ENCODE measurements at regions not wholly inside any gene's neighbourhood (a gene's known extent, or its start where the extent isn't known, plus 50 kb on each side); places are given as distances from the start of the nearest gene placed in this dataset.

- no peaks in the 10 kb centered on the region for H3K36me3 ChIP-seq (ENCODE audit: insufficient read depth, low read length)
- H2AFZ ChIP-seq (ENCODE audit: low read length, unreplicated experiment), result no peak overlapping the region
- no peaks in the 10 kb centered on the region for H3K79me2 ChIP-seq (ENCODE audit: control insufficient read depth, insufficient read depth, low read length, unreplicated experiment)
- H3K4me3 ChIP-seq (ENCODE audit: low read depth, low read length), result no peak overlapping the region
- no peak overlapping the region for H3K27ac ChIP-seq (ENCODE audit: low read depth, low read length)
- H3K4me1 ChIP-seq (ENCODE audit: control insufficient read depth, insufficient read depth, low read length, unreplicated experiment), result no peaks in the 10 kb centered on the region
- no peaks in the 10 kb centered on the region for H3K27me3 ChIP-seq (ENCODE audit: insufficient read depth, low read length)
Measured at GRCh38 chr3:76812649-76813242, 227.2 kb upstream of the ROBO2 start.

GRCh38 chr3:76815561-76815960 is 224.3 kb upstream of the ROBO2 start:
- no peaks in the 10 kb centered on the region for H3K27me3 ChIP-seq (ENCODE audit: insufficient read depth, low read length)
- no peak overlapping the region for H2AFZ ChIP-seq (ENCODE audit: low read length, unreplicated experiment)
- H3K36me3 ChIP-seq (ENCODE audit: insufficient read depth, low read length), result no peaks in the 10 kb centered on the region
- H3K27ac ChIP-seq (ENCODE audit: low read depth, low read length), result no peak overlapping the region
- no peaks in the 10 kb centered on the region for H3K4me1 ChIP-seq (ENCODE audit: control insufficient read depth, insufficient read depth, low read length, unreplicated experiment)
- H3K4me3 ChIP-seq (ENCODE audit: low read depth, low read length), result no peak overlapping the region
- no peaks in the 10 kb centered on the region for H3K79me2 ChIP-seq (ENCODE audit: control insufficient read depth, insufficient read depth, low read length, unreplicated experiment)

GRCh38 chr3:76820481-76820880 is 219.4 kb upstream of the ROBO2 start:
- Histone ChIP-seq H3K36me3 (ENCODE audit: insufficient read depth, low read length) (no peaks in the 10 kb centered on the region), H3K27ac (ENCODE audit: low read depth, low read length) (no peak overlapping the region), H3K4me3 (ENCODE audit: low read depth, low read length) (no peak overlapping the region), H3K4me1 (ENCODE audit: control insufficient read depth, insufficient read depth, low read length, unreplicated experiment) (no peaks in the 10 kb centered on the region), H3K79me2 (ENCODE audit: control insufficient read depth, insufficient read depth, low read length, unreplicated experiment) (no peaks in the 10 kb centered on the region), H3K27me3 (ENCODE audit: insufficient read depth, low read length) (no peaks in the 10 kb centered on the region), H2AFZ (ENCODE audit: low read length, unreplicated experiment) (no peak overlapping the region)

- Histone ChIP-seq H2AFZ (ENCODE audit: low read length, unreplicated experiment) (no peak overlapping the region), H3K4me3 (ENCODE audit: low read depth, low read length) (no peak overlapping the region), H3K27ac (ENCODE audit: low read depth, low read length) (no peak overlapping the region), H3K36me3 (ENCODE audit: insufficient read depth, low read length) (no peaks in the 10 kb centered on the region), H3K27me3 (ENCODE audit: insufficient read depth, low read length) (no peaks in the 10 kb centered on the region), H3K79me2 (ENCODE audit: control insufficient read depth, insufficient read depth, low read length, unreplicated experiment) (no peaks in the 10 kb centered on the region), H3K4me1 (ENCODE audit: control insufficient read depth, insufficient read depth, low read length, unreplicated experiment) (no peaks in the 10 kb centered on the region)
Measured at GRCh38 chr3:76824658-76825240, 215.2 kb upstream of the ROBO2 start.

GRCh38 chr3:76826861-76827260 is 213.0 kb upstream of the ROBO2 start:
- no peaks in the 10 kb centered on the region for H3K4me1 ChIP-seq (ENCODE audit: control insufficient read depth, insufficient read depth, low read length, unreplicated experiment)
- no peak overlapping the region for H2AFZ ChIP-seq (ENCODE audit: low read length, unreplicated experiment)
- no peak overlapping the region for H3K27ac ChIP-seq (ENCODE audit: low read depth, low read length)
- no peaks in the 10 kb centered on the region for H3K36me3 ChIP-seq (ENCODE audit: insufficient read depth, low read length)
- no peak overlapping the region for H3K4me3 ChIP-seq (ENCODE audit: low read depth, low read length)
- no peaks in the 10 kb centered on the region for H3K79me2 ChIP-seq (ENCODE audit: control insufficient read depth, insufficient read depth, low read length, unreplicated experiment)
- H3K27me3 ChIP-seq (ENCODE audit: insufficient read depth, low read length), result no peaks in the 10 kb centered on the region

GRCh38 chr3:76827701-76828226 is 212.1 kb upstream of the ROBO2 start:
- Histone ChIP-seq H3K36me3 (ENCODE audit: insufficient read depth, low read length) (no peaks in the 10 kb centered on the region), H3K79me2 (ENCODE audit: control insufficient read depth, insufficient read depth, low read length, unreplicated experiment) (no peaks in the 10 kb centered on the region), H3K4me3 (ENCODE audit: low read depth, low read length) (no peak overlapping the region), H3K4me1 (ENCODE audit: control insufficient read depth, insufficient read depth, low read length, unreplicated experiment) (no peaks in the 10 kb centered on the region), H3K27me3 (ENCODE audit: insufficient read depth, low read length) (no peaks in the 10 kb centered on the region), H3K27ac (ENCODE audit: low read depth, low read length) (no peak overlapping the region), H2AFZ (ENCODE audit: low read length, unreplicated experiment) (no peak overlapping the region)

- Histone ChIP-seq H3K4me1 (ENCODE audit: control insufficient read depth, insufficient read depth, low read length, unreplicated experiment) (no peaks in the 10 kb centered on the region), H3K79me2 (ENCODE audit: control insufficient read depth, insufficient read depth, low read length, unreplicated experiment) (no peaks in the 10 kb centered on the region), H3K36me3 (ENCODE audit: insufficient read depth, low read length) (no peaks in the 10 kb centered on the region), H3K4me3 (ENCODE audit: low read depth, low read length) (no peak overlapping the region), H3K27ac (ENCODE audit: low read depth, low read length) (no peak overlapping the region), H3K27me3 (ENCODE audit: insufficient read depth, low read length) (no peaks in the 10 kb centered on the region; the same call in 1 of the 2 replicates), H2AFZ (ENCODE audit: low read length, unreplicated experiment) (no peak overlapping the region)
Measured at GRCh38 chr3:76834657-76835056, 205.2 kb upstream of the ROBO2 start.

- Histone ChIP-seq H3K4me3 (ENCODE audit: low read depth, low read length) (no peak overlapping the region), H3K4me1 (ENCODE audit: control insufficient read depth, insufficient read depth, low read length, unreplicated experiment) (no peaks in the 10 kb centered on the region), H3K27ac (ENCODE audit: low read depth, low read length) (no peak overlapping the region), H2AFZ (ENCODE audit: low read length, unreplicated experiment) (no peak overlapping the region), H3K36me3 (ENCODE audit: insufficient read depth, low read length) (no peaks in the 10 kb centered on the region), H3K27me3 (ENCODE audit: insufficient read depth, low read length) (no peaks in the 10 kb centered on the region; the same call in 1 of the 2 replicates), H3K79me2 (ENCODE audit: control insufficient read depth, insufficient read depth, low read length, unreplicated experiment) (no peaks in the 10 kb centered on the region)
Measured at GRCh38 chr3:76841747-76842146, 198.2 kb upstream of the ROBO2 start.

GRCh38 chr3:76842216-76842615 is 197.7 kb upstream of the ROBO2 start:
- Histone ChIP-seq H3K79me2 (ENCODE audit: control insufficient read depth, insufficient read depth, low read length, unreplicated experiment) (no peaks in the 10 kb centered on the region), H3K4me3 (ENCODE audit: low read depth, low read length) (no peak overlapping the region)

GRCh38 chr3:76855451-76855850 is 184.4 kb upstream of the ROBO2 start:
- Histone ChIP-seq H3K4me3 (ENCODE audit: low read depth, low read length) (no peak overlapping the region), H2AFZ (ENCODE audit: low read length, unreplicated experiment) (no peak overlapping the region), H3K4me1 (ENCODE audit: control insufficient read depth, insufficient read depth, low read length, unreplicated experiment) (no peaks in the 10 kb centered on the region), H3K79me2 (ENCODE audit: control insufficient read depth, insufficient read depth, low read length, unreplicated experiment) (no peaks in the 10 kb centered on the region), H3K27me3 (ENCODE audit: insufficient read depth, low read length) (no peaks in the 10 kb centered on the region), H3K36me3 (ENCODE audit: insufficient read depth, low read length) (no peaks in the 10 kb centered on the region), H3K27ac (ENCODE audit: low read depth, low read length) (no peak overlapping the region)

More at GRCh38 chr3:76842216-76842615, 197.7 kb upstream of the ROBO2 start:
- Histone ChIP-seq H2AFZ (ENCODE audit: low read length, unreplicated experiment) (no peak overlapping the region), H3K27me3 (ENCODE audit: insufficient read depth, low read length) (no peaks in the 10 kb centered on the region; the same call in 1 of the 2 replicates), H3K36me3 (ENCODE audit: insufficient read depth, low read length) (no peaks in the 10 kb centered on the region), H3K4me1 (ENCODE audit: control insufficient read depth, insufficient read depth, low read length, unreplicated experiment) (no peaks in the 10 kb centered on the region), H3K27ac (ENCODE audit: low read depth, low read length) (no peak overlapping the region)

GRCh38 chr3:76859596-76859995 is 180.3 kb upstream of the ROBO2 start:
- Histone ChIP-seq H2AFZ (ENCODE audit: low read length, unreplicated experiment) (no peak overlapping the region), H3K4me3 (ENCODE audit: low read depth, low read length) (no peak overlapping the region), H3K27me3 (ENCODE audit: insufficient read depth, low read length) (no peaks in the 10 kb centered on the region), H3K36me3 (ENCODE audit: insufficient read depth, low read length) (no peaks in the 10 kb centered on the region), H3K27ac (ENCODE audit: low read depth, low read length) (no peak overlapping the region), H3K4me1 (ENCODE audit: control insufficient read depth, insufficient read depth, low read length, unreplicated experiment) (no peaks in the 10 kb centered on the region), H3K79me2 (ENCODE audit: control insufficient read depth, insufficient read depth, low read length, unreplicated experiment) (no peaks in the 10 kb centered on the region)

All from ACC112 (cell line).